ENCODE measurements at regions not wholly inside any gene's neighbourhood (a gene's known extent, or its start where the extent isn't known, plus 50 kb on each side); places are given as distances from the start of the nearest gene placed in this dataset.
"Not testable (repeated sequence)": the region's sequence is repeated elsewhere in the genome, so short reads cannot be mapped to it uniquely, and the experiment has no call there.

- intact Hi-C loops (cut with DNase I; ENCODE audit: low total_unique reads) = no loop called here
- H3K27ac ChIP-seq = no peak overlapping the region
- H3K4me1 ChIP-seq = no peaks in the 10 kb centered on the region
- TF ChIP-seq CTCF (IDR thresholded peaks at IDR 0.05 in 8 of 11, conservative IDR thresholded peaks at IDR 0.05 in 3 of 11) (no peak), POLR2AphosphoS5 (IDR thresholded peaks at IDR 0.05) (no peak), POLR2A (IDR thresholded peaks at IDR 0.05) (no peak)
- H3K36me3 ChIP-seq = no peaks in the 10 kb centered on the region
- no peaks in the 10 kb centered on the region for H3K27me3 ChIP-seq (replicated peaks in 1 of 7)
- peaks cover 0 to 3% (median 0%) of the 10 kb centered on the region in 8 donors for H3K9me3 ChIP-seq
- H3K4me3 ChIP-seq = no peak overlapping the region
- no peak for DNase-seq
Observed at GRCh38 chr3:5366746-5367145, 179.2 kb downstream of the EDEM1 start.

- intact Hi-C loops (cut with DNase I; ENCODE audit: low total_unique reads) = not testable (repeated sequence)
Observed at GRCh38 chr3:5371555-5371954, 184.0 kb downstream of the EDEM1 start.

GRCh38 chr3:5376761-5377160, 189.3 kb downstream of the EDEM1 start:
- no peak for TF ChIP-seq POLR2AphosphoS5 (IDR thresholded peaks at IDR 0.05)
- no peak for TF ChIP-seq POLR2A (IDR thresholded peaks at IDR 0.05)
- no peak for TF ChIP-seq CTCF (IDR thresholded peaks at IDR 0.05 in 8 of 11, conservative IDR thresholded peaks at IDR 0.05 in 3 of 11)
- intact Hi-C loops (cut with DNase I; ENCODE audit: low total_unique reads) = no loop called here
- WGBS, 5 donors = 64 to 76% (median 68%) methylated on average over 5 to 6 of the region's 6 CpGs
- peak; percentile 81 for DNase-seq
- Histone ChIP-seq H3K9me3 (peaks cover 0 to 20% (median 10%) of the 10 kb centered on the region in 8 donors), H3K36me3 (no peaks in the 10 kb centered on the region), H3K27me3 (replicated peaks in 1 of 7) (no peaks in the 10 kb centered on the region), H3K27ac (no peak overlapping the region), H3K4me3 (no peak overlapping the region), H3K4me1 (no peaks in the 10 kb centered on the region)

More at GRCh38 chr3:5371555-5371954, 184.0 kb downstream of the EDEM1 start:
- not testable (repeated sequence) for DNase-seq; H3K9me3 ChIP-seq; H3K4me1 ChIP-seq; H3K36me3 ChIP-seq; H3K27ac ChIP-seq; H3K27me3 ChIP-seq (replicated peaks in 1 of 7); H3K4me3 ChIP-seq
- 95 to 100% (median 100%) methylated on average over 2 of the region's 2 CpGs for WGBS, 5 donors

GRCh38 chr3:5379266-5379665, 191.8 kb downstream of the EDEM1 start:
- H3K27ac ChIP-seq; H3K27me3 ChIP-seq (replicated peaks in 1 of 7); DNase-seq; H3K36me3 ChIP-seq; intact Hi-C loops (cut with DNase I; ENCODE audit: low total_unique reads); H3K4me3 ChIP-seq; H3K4me1 ChIP-seq: not testable (repeated sequence)
- WGBS, 5 donors = 92 to 98% (median 96%) methylated on average over 3 of the region's 3 CpGs
- peaks cover 0 to 20% (median 10%) of the 10 kb centered on the region in 8 donors for H3K9me3 ChIP-seq

- H3K36me3 ChIP-seq; H3K27ac ChIP-seq; DNase-seq; intact Hi-C loops (cut with DNase I; ENCODE audit: low total_unique reads); H3K27me3 ChIP-seq (replicated peaks in 1 of 7); H3K4me1 ChIP-seq; H3K4me3 ChIP-seq: not testable (repeated sequence)
- H3K9me3 ChIP-seq = peaks cover 0 to 20% (median 8%) of the 10 kb centered on the region in 8 donors
- 78 to 87% (median 81%) methylated on average over 9 to 12 of the region's 12 CpGs for WGBS, 5 donors
Observed at GRCh38 chr3:5383486-5384263, 196.2 kb downstream of the EDEM1 start.

Measured in spleen (tissue), 11 donors.